Activated naive CD4-positive, alpha-beta T cell treated with anti-CD3 and anti-CD28 coated beads, Interleukin-2, amount 50 U/mL, for 72 hours (primary cell): ENCODE measurements at regions not wholly inside any gene's neighbourhood (a gene's known extent, or its start where the extent isn't known, plus 50 kb on each side); places are given as distances from the start of the nearest gene placed in this dataset.

Experiments used
- ATAC-seq, 2 donors: fragments of 150-1000 bp; cut with Tn5 transposase; 2 replicates each; pipeline ENCODE4 v1.10.0; 2021; ENCODE audit warnings: mild to moderate bottlenecking in 2 of 2, moderate library complexity in 2 of 2
- DNase-seq, 2 donors: peaks; one replicate each; pipeline ENCODE4 v3.0.0; 2021 to 2022; ENCODE audit warnings: low spot score in 2 of 2
- H3K27ac Mint-ChIP-seq, 2 donors: one replicate each; pipeline ENCODE4 v1.8.0; 2022; ENCODE audit warnings: mild to moderate bottlenecking in 2 of 2, mixed read lengths in 2 of 2
- H3K36me3 Mint-ChIP-seq, 2 donors: one replicate each; pipeline ENCODE4 v1.8.0; 2022; ENCODE audit warnings: mixed read lengths in 2 of 2
- H3K9me3 Mint-ChIP-seq, 2 donors: one replicate each; pipeline ENCODE4 v1.8.0; 2022; ENCODE audit warnings: mixed read lengths in 2 of 2

DNA sequence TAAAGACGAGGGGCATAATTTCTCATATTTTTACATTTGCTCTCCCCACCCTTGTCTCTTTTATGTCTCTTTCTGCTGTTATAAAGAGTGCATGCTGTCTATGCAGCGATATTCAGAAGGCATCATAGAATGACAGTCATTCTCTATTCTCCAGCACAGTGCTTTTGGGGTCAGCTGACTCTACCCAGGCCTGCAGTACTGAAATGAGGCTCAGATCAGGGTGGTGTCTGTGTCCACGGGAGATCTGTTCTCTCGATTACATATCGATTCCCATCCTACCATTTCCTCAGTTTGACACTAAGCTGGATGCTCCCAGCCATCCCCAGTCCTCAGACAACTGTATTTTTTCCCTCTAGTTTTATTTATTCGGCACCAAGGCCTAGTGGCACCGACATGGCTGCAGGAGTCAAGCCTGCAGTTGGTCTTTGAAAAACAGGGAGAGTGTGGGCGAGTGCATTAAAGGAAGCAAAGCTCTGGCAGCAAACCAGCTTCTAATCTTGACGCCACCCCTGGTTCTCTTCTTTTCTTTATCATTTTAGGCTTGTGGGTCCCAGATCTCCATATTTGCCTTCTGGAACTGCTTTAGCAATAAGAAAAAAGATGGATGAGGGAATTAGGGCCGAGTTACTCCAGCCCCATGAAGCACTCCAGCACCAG is 71.6 kb upstream of the PICALM start:
- no peak for ATAC-seq
- DNase-seq: no peak
- Mint-ChIP-seq H3K36me3 (no peaks in the 10 kb centered on the region), H3K9me3 (peaks cover 0 to 5% of the 10 kb centered on the region in 2 donors), H3K27ac (no peak overlapping the region)

DNA sequence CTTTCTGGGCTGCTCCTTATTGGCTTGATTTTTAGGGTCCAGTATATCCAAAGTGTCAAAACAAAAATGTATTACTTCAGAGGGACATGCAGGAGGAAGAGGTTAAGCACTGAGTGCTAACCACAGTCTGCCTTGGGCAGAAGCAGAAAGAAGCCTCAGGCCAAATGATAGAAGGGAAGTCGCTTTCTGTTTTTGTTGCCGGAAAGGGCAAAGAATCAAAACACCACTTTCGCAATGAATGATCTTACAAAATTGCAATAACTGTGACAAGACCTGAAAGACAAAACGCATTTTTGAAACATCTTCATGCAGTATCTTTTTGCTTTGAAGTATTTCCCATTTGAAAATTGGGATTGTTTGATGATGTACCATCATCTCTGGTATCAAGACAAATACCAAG is 70.1 kb upstream of the PICALM start:
- ATAC-seq (peak; percentile 84 to 89), DNase-seq (peak in 1 of 2 donors; percentile 36)
- Mint-ChIP-seq H3K36me3 (no peaks in the 10 kb centered on the region), H3K9me3 (peaks cover 0 to 3% of the 10 kb centered on the region in 2 donors), H3K27ac (peak overlapping the region; percentile 41)

DNA sequence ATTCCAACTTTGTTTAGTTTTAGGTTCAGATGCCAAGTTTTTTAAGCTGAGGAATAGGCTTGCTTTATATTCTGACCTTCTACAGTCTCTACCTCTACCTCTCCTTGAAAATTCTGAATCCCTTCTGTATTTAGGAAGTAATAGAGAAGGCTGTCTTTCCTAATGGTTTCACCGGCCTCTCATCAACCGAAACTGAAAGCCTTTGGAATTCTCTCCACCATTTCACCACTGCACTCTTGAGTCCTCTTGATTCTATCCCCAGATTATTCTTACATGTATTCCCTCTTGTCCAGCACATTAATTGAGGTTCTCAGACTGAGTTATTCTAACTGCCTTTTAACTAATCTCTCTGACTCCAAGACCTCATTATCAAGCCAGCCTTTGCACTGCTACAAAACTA is 67.7 kb upstream of the PICALM start:
- DNase-seq: no peak
- no peak for ATAC-seq
- Mint-ChIP-seq H3K9me3 (peaks cover 0 to 3% of the 10 kb centered on the region in 2 donors), H3K36me3 (no peaks in the 10 kb centered on the region), H3K27ac (no peak overlapping the region)

DNA sequence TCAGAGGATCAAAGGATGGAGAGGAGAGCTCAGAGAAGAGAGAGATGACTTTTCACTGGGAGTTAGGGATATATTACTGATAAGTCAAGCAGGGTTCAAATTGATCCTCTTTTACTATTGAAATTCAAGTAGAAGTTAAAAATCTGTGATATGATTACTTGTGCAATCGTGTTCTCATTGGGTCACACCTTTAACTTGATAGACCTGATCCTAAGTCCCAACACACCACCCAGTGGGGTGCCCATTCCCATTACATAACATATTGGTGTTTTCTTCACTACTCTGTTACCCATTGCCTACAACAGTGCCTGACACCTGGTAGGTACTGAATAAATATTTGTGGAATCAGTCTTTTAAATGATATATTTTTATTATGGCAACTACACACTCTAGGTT is 66.4 kb upstream of the PICALM start:
- peaks cover 0 to 3% of the 10 kb centered on the region in 2 donors for H3K9me3 Mint-ChIP-seq
- ATAC-seq (no peak), DNase-seq (no peak)
- H3K27ac Mint-ChIP-seq: no peak overlapping the region
- no peaks in the 10 kb centered on the region for H3K36me3 Mint-ChIP-seq

DNA sequence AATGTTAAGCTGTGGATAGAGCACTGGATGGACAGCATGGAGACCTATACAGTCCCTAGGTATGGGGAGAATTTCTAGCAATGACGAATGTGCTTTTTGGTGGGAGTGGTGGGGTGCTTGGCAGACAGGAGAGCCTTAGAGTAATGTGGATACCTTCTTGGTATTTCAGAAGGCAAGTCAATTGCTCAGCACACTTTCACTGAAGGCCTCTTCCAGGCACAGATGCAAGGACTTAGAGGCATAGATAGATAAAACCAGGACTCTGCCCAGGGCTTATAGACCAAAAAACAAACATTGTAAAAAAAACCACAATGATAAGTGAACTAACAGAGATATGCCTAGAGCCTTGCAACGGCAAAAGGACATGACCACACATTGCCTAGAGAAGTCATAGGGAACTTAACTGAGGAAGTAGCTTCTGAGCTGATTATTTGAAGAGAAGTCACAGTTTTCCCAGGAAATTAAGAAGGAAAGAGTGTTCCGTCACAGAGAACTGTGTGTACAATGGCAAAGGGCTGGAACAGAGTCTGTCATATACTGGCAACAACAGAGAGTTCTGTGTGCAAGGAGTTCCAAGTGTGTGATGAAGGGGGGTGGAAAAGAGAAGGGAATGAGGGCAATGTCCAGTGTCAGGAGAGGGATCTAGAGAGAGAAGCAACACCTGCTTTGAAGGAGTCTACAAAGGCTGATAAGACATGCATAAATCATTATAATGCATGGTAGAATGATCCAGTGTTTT is 65.9 kb upstream of the PICALM start:
- DNase-seq (no peak), ATAC-seq (no peak)
- Mint-ChIP-seq H3K36me3 (no peaks in the 10 kb centered on the region), H3K27ac (no peak overlapping the region), H3K9me3 (peaks cover 0 to 4% of the 10 kb centered on the region in 2 donors)

DNA sequence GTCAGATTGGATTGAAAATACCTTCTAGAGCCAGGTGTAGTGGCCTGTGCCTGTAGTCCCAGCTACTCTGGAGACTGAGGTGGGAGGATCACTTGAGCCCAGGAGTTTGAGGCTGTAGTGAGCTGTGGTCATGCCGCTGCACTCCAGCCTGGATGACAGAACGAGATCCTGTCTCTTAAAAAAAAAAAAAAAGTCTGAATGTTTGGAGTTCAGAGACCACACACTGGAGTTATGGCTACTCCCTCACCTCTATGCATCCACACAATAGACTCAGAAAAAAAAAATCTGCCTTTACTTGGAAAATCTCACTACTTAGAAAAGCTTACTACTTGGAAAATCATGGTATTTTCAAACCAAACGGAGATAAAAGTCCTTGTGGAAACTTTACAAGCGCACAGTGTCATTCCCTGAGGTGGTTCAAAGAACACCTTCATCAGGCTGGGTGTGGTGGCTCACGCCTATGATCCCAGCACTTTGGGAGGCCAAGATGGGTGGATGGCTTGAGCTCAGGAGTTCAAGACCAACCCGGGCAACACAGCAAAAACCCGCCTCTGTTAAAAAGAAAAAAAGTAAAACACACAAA is 63.9 kb upstream of the PICALM start:
- Mint-ChIP-seq H3K27ac (no peak overlapping the region), H3K9me3 (peaks cover 0 to 8% of the 10 kb centered on the region in 2 donors), H3K36me3 (no peaks in the 10 kb centered on the region)
- DNase-seq (no peak), ATAC-seq (no peak)

DNA sequence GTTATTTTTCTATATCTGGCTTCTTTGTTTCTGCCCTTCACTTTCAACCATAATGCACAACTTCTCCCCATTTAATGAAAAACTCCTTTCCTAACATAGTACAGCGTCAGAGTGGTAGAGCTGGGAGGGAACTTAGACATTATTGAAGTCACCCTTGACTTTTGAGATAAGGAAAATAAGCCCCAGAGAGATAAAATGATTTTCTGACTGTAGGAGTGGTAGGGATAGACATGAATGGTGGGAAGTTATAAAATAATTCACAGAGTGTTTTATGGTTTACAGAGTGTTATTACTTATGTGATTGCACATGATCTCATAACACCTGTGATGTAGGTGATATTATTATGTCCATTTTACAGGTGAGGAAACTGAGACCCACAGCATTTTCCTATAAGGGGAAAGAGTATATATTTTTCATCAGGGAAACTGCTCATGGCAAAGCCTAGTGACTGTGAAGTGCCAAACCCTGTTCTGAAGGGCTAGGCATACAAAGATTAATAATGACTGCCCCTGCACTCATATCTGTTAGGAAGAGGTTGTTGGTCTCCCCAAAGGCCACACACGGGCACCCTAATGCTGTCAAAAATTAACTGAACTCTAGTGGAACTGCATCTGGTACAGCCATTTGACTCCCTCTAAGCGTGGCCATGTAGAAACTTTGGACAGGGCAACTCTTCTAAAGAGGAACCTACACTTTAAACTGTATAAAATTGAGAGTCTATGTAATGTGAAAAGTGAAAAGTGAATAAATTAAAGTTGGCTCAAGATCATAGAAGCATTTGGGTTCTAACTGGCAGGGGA is 61.1 kb upstream of the PICALM start:
- DNase-seq (no peak), ATAC-seq (no peak)
- Mint-ChIP-seq H3K36me3 (no peaks in the 10 kb centered on the region), H3K27ac (no peak overlapping the region), H3K9me3 (peaks cover 0 to 7% of the 10 kb centered on the region in 2 donors)

DNA sequence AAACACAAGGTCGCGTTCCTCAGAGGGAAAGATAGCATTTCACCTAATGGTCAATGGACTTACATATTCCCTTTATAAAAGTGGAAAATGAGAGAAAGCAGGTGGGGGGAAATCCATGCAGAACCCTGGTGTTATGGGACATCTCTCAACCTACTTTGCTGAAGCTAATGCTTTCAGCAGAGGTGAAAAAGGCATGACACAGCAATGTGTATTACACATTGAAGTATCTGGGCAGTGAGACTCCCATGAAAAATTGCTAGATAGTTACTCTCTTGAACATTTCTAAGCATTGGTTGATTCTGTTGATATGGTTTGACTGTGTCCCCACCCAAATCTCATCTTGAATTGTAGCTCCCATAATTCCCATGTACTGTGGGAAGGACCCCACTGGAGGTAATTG is 60.0 kb upstream of the PICALM start:
- H3K9me3 Mint-ChIP-seq: peaks cover 0 to 5% of the 10 kb centered on the region in 2 donors
- ATAC-seq (no peak), DNase-seq (no peak)
- no peak overlapping the region for H3K27ac Mint-ChIP-seq
- no peaks in the 10 kb centered on the region for H3K36me3 Mint-ChIP-seq

DNA sequence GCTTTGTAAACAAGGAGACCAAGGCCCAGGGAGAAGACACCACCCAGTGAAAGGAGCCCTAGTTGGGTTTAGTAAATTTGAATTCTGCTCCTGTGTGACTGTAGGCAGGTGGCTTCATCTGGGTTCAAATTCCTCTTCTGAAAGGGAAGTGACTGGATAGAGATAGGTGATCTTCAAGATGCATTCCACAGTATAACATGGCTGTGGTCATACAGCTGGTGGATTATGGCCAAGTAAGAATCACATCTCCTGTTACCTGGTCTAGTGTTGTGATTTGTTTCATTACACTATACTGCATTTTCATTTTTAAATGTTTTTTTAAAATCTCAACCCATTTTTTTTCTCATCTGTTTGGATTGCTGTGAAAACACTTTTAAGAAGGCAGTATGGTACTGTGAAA is 58.0 kb upstream of the PICALM start:
- DNase-seq (no peak), ATAC-seq (no peak)
- no peaks in the 10 kb centered on the region for H3K36me3 Mint-ChIP-seq
- peaks cover 0 to 10% of the 10 kb centered on the region in 2 donors for H3K9me3 Mint-ChIP-seq
- no peak overlapping the region for H3K27ac Mint-ChIP-seq

DNA sequence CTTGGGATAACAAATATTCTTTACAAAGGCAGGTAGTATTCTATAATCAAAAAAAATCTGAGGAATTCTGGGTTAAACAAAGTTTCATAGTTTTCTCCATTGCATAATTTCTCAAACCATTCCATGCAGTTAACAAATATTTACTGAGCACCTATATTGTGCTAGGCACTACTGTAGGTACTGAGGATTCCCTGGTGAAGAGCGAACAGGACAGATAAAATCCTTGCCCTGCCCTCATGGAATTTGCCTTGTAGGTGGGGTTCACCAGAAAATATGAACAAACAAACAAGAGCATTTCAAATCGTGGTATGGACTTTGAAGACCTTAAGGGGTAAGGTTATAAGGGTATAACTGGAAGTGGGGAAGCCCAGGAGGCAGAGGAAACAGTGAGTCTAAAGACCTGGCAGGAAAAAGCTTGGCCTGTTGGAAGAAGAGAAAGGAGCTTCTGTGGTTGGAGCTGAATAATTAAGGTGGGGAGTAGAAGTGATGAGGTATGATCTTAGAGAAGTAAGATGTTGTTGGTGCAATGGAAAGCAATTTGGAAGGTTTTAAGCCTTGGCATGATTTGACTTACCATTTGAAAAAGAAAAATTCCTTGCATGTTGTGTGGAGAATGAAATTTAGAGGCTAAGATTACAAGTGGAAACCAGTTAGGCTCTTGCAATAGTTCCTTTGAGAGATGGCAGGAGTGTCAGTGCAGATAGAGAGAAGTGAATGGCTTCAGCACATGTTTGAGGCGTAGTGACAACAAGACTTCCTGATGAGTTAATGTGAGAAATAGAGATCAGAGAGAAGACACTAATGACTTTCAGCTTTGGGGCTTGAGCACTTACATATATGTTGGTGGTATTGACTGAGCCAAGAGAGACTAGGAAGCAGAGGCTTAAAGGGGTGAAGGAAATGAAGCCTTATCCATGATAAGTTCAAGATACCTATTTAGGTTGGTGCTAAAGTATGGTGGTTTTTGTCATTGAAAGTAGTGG is 55.7 kb upstream of the PICALM start:
- H3K9me3 Mint-ChIP-seq: peaks cover 0 to 7% of the 10 kb centered on the region in 2 donors
- no peak for DNase-seq
- ATAC-seq: peak in 1 of 2 donors; percentile 98
- H3K27ac Mint-ChIP-seq: no peak overlapping the region
- H3K36me3 Mint-ChIP-seq: no peaks in the 10 kb centered on the region

DNA sequence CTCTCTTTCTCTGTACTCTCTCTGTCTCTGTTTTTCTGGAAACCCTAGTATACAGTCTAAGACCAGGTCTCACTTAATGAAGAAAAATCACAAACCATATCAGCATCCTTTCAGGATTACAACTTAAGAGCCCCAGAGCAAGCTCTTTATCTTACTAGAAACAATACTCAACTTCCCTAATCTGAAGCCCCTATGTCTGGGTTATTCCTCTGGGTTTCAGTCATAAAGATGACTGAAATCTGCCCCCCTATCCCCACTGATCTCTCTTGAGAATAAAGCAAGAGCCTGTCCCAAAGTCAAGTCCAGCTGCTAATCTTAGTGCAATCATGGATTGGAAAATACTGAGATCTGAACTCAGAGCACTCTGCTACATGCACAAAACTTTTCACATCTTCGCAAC is 53.9 kb upstream of the PICALM start:
- H3K9me3 Mint-ChIP-seq: peaks cover 0 to 5% of the 10 kb centered on the region in 2 donors
- no peaks in the 10 kb centered on the region for H3K36me3 Mint-ChIP-seq
- no peak for ATAC-seq
- no peak for DNase-seq
- H3K27ac Mint-ChIP-seq: no peak overlapping the region

DNA sequence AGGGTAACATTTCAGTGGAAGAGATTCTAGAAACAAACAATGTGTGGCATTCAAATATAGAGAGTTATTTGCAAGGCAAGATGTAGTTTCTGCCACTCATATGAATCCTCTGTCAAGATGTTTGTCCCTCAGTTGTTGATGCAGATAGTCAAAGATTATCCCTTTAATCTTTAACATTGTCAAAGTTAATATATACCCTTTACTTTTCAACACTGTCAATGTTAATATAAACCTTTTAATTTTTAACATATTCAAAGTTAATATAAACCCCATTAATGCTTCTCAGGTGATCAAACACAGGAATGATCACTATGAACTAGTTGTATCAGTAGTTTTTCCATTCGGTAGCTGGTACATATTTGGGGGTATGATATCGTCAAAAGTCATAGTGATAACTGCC is 51.9 kb upstream of the PICALM start:
- Mint-ChIP-seq H3K9me3 (peaks cover 0 to 5% of the 10 kb centered on the region in 2 donors), H3K36me3 (no peaks in the 10 kb centered on the region), H3K27ac (no peak overlapping the region)
- DNase-seq (no peak), ATAC-seq (no peak)

DNA sequence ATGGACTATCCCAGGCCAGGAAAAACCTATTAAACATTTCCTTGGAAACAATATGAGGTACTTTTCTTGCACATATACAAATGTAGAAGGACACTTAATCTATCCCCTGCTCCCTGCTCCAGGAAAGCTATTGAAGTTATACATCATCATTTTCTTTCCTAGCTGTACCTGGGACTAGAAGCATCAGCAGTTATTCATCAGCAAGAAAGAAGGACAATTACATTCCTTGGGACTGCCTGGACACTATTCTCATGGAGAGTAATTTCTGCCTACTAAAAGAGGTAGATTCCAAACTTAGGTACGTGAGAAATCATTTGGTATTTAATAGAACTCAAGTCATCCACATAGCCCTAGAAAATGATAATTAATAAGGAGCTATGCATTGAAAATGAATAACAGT is 51.0 kb upstream of the PICALM start:
- DNase-seq (no peak), ATAC-seq (no peak)
- Mint-ChIP-seq H3K36me3 (no peaks in the 10 kb centered on the region), H3K9me3 (peaks cover 0 to 5% of the 10 kb centered on the region in 2 donors), H3K27ac (no peak overlapping the region)

DNA sequence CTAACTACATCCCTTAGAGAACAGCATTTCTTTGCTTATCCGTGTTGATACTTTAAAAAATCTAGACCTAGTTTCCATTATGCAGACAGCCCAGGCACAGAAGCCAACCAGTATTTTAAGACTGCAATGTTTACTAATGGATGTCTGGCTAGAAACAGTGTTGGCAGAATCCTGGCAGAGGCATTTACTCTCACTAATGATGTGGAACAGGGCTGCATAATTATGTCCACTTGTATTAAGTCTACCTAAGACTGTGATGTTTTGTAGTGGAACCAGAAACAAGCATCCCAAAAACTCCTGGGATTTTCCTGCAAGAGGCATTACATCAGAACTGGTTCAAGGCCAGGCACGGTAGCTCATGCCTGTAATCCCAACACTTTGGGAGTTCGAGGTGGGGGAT is 50.2 kb upstream of the PICALM start:
- no peak for ATAC-seq
- Mint-ChIP-seq H3K27ac (no peak overlapping the region), H3K9me3 (peaks cover 0 to 5% of the 10 kb centered on the region in 2 donors), H3K36me3 (no peaks in the 10 kb centered on the region)
- no peak for DNase-seq
